HG02759 (cell line): ENCODE measurements at regions not wholly inside any gene's neighbourhood (a gene's known extent, or its start where the extent isn't known, plus 50 kb on each side); places are given as distances from the start of the nearest gene placed in this dataset.

Source experiments
- ATAC-seq: cut with Tn5 transposase; IDR thresholded peaks from one replicate; pipeline ENCODE4 v1.9.1; 2021; ENCODE audit warnings: mild to moderate bottlenecking, moderate library complexity; ENCODE audit not compliant: unreplicated experiment

- no peak for ATAC-seq
Observed at GRCh38 chr9:89554307-89555035, 50.3 kb upstream of the GADD45G start.

GRCh38 chr9:89553451-89554010 is 51.3 kb upstream of the GADD45G start:
- ATAC-seq, result no peak

GRCh38 chr9:89550346-89550927 is 52.5 kb upstream of the SEMA4D start:
- ATAC-seq, result no peak

GRCh38 chr9:89549031-89549644 is 51.2 kb upstream of the SEMA4D start:
- peak; percentile 85 for ATAC-seq

- no peak for ATAC-seq
Observed at GRCh38 chr9:89548071-89548638, 50.2 kb upstream of the SEMA4D start.
